Effector memory CD4-positive, alpha-beta T cell (primary cell): ENCODE measurements at regions not wholly inside any gene's neighbourhood (a gene's known extent, or its start where the extent isn't known, plus 50 kb on each side); places are given as distances from the start of the nearest gene placed in this dataset.

ENCODE experiments used
- DNase-seq, 3 donors: peaks; one replicate each; pipeline ENCODE4 v3.0.0-alpha.2; 2020
- H3K27ac ChIP-seq: 2 replicates; pipeline ENCODE4 v1.7.0; 2013; ENCODE audit warnings: mild to moderate bottlenecking, low read length, moderate library complexity; ENCODE audit not compliant: insufficient read depth, poor library complexity, severe bottlenecking
- H3K27me3 ChIP-seq: replicated peaks from 2 replicates; pipeline ENCODE4 v1.7.0; 2013; ENCODE audit warnings: mild to moderate bottlenecking, low read length; ENCODE audit not compliant: insufficient read depth, control insufficient read depth, poor library complexity, severe bottlenecking
- H3K36me3 ChIP-seq: 2 replicates; pipeline ENCODE4 v1.7.0; 2013; ENCODE audit warnings: mild to moderate bottlenecking, low read length, moderate library complexity; ENCODE audit not compliant: control insufficient read depth, insufficient read depth
- H3K4me1 ChIP-seq: 2 replicates; pipeline ENCODE4 v1.7.0; 2013; ENCODE audit warnings: low read length, mild to moderate bottlenecking; ENCODE audit not compliant: control insufficient read depth, insufficient read depth, poor library complexity, severe bottlenecking
- H3K4me3 ChIP-seq: 2 replicates; pipeline ENCODE4 v1.7.0; 2013; ENCODE audit warnings: low read length, low read depth, mild to moderate bottlenecking; ENCODE audit not compliant: insufficient read depth, poor library complexity, severe bottlenecking
- H3K9me3 ChIP-seq: 2 replicates; pipeline ENCODE4 v1.7.0; 2013; ENCODE audit warnings: mild to moderate bottlenecking, low read length, moderate library complexity; ENCODE audit not compliant: control insufficient read depth

DNA sequence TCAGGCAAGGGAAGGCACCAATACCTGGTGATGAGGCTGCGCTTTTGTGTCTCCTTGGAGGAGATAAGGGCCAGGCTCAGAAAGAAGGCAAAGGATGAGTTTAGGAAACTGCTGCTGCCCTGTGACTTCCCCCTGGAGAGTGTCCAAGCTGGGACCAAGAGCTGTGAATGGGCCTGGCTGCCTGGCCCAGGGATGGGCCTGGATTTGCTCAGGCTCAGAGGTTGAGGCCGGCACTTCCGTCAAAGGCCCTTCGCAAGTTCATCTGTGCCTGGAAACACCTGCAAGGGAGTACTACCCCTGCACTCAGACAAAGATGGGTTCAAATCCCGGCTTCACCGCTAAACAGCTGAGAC is 50.5 kb upstream of the NANOS1 start:
- no peaks in the 10 kb centered on the region for H3K27me3 ChIP-seq
- no peaks in the 10 kb centered on the region for H3K9me3 ChIP-seq
- no peaks in the 10 kb centered on the region for H3K36me3 ChIP-seq
- H3K4me1 ChIP-seq = no peaks in the 10 kb centered on the region
- no peak overlapping the region for H3K27ac ChIP-seq
- DNase-seq = no peak
- no peak overlapping the region for H3K4me3 ChIP-seq

DNA sequence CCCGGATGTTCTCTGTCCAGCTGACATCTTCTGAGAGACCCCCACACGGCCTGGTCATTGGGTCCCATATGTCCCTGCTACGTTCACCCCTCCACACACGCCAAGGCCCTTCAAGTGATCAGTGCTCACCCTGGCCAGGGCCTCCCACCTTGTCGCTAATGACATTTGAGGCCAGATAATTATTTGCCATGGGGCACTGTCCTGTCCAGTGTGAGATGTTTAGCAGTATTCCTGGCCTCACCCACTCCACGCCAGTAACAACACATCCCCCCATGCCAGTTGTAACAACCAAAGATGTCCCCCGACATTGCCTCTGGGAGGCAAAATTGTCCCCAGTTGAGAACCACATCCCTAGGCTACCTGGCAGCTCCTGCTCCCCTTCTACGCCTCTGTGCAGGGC is 49.9 kb upstream of the NANOS1 start:
- no peaks in the 10 kb centered on the region for H3K4me1 ChIP-seq
- no peak for DNase-seq
- H3K36me3 ChIP-seq = no peaks in the 10 kb centered on the region
- H3K27ac ChIP-seq = no peak overlapping the region
- H3K27me3 ChIP-seq = no peaks in the 10 kb centered on the region
- no peak overlapping the region for H3K4me3 ChIP-seq
- no peaks in the 10 kb centered on the region for H3K9me3 ChIP-seq
